GM19455 (cell line): ENCODE measurements at regions not wholly inside any gene's neighbourhood (a gene's known extent, or its start where the extent isn't known, plus 50 kb on each side); places are given as distances from the start of the nearest gene placed in this dataset.

ENCODE experiments used
- ATAC-seq: cut with Tn5 transposase; IDR thresholded peaks from one replicate; pipeline ENCODE4 v1.9.1; 2021; ENCODE audit not compliant: unreplicated experiment

- ATAC-seq: no peak
Observed at GRCh38 chr14:100638211-100638855, 51.1 kb upstream of the BEGAIN start.

GRCh38 chr14:100639280-100639679, 52.1 kb upstream of the BEGAIN start:
- no peak for ATAC-seq

GRCh38 chr14:100640471-100641273, 53.5 kb upstream of the BEGAIN start:
- ATAC-seq: peak; percentile 83

DNA sequence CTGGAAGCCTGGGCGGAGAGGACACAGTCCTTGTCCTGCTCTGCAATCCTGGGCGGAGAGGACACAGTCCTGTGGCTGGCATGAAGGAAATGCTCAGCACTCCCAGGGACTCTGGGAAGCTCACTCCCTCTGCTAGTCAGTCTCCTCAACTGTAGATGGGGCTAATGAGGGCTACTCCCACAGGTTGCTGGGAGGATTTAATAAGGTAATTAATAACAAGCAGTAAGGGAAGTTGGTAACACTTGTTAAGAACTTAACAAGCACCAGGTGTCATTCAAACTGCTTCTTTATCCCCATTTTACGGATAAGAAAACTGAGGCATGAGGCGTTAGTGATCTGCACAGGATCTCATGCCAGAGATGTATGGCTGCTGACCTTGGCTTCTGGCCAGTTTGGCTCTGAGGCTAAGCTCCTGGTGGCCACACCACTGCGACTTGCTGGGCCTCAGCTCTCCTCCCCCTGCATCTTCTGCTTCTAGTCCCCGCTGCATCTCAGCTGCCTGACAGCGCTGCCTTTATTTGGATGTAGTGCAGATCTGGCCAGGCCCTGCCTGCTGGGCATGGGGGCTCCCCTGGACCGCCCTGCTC, 54.1 kb upstream of the BEGAIN start:
- no peak for ATAC-seq

DNA sequence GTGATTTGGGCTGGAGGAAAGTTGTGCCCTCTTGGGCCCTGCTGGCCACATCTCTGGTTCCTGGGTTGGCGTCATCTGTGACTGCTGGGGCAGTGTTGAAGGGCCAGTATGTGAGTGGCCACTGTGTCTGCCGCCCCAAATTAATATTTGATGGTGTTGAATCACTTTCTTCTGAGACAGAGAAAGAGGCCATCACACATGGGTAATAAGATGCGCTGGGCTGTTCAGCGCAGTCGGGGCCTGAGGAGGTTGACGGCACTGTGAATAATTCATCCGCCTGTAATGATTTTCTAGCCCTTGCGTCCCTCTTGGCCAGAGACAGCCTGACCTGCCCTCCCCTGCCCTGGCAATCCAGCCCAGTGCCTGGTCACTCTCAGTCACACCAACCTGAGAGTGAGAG, 56.2 kb upstream of the BEGAIN start:
- no peak for ATAC-seq

GRCh38 chr14:100644383-100644782, 57.2 kb upstream of the BEGAIN start:
- ATAC-seq: no peak

GRCh38 chr14:100644784-100645183, 57.6 kb upstream of the BEGAIN start:
- no peak for ATAC-seq

DNA sequence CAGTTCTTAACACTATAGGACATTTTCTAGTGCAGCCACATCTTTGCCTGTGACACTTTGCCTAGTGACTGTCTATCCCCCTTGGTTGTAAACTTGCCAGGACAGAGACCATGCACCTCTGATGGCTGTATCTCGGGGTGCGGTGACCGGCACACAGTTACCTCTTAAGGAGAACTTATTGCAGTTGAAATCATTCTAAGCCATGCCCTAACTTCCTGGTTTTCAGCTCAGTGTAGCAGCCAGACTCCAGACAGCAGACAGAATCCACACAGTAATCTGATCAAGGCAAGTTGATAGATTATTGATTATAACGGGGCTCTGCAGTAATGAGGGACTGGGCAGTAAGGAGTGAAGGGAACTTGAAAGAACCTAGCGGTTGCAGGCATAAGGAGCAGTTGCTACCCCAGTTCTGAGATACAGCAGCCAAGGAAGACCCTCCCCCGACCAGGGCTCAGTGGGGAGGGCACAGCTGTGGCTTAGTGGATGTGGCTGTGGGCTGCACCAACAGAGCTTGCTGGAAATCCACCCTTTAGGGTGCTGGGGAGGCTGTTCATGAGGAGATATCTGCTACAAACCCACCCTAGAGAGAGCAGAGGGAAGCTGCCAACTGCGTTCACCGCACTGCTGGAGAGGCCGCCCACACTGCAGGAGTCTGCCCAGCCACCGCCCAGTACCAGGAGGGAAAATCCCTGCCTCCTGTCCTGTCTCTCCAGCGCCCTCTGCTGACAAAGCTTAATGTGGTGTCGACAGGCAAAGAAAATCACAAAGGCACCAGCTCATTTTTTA, 58.2 kb upstream of the BEGAIN start:
- peak; percentile 64 for ATAC-seq

DNA sequence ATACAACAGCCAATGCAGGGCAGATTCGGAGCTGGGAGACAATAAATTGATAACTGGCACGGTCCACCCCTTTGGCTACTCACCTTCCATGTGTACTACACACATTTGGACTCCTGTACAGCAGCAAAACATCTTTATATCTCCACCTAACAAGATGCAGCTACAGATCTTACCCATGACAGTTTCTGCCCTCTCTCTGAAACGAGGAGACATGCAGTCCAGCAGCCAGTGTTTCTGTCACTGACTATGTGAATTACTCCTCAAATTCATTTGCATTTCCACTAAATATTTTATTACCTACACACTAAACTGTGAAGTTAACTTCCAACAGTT, 58.7 kb upstream of the BEGAIN start:
- no peak for ATAC-seq

GRCh38 chr14:100648474-100649172, 61.4 kb upstream of the BEGAIN start:
- no peak for ATAC-seq

GRCh38 chr14:100649173-100649519, 61.9 kb upstream of the BEGAIN start:
- ATAC-seq: no peak

GRCh38 chr14:100651999-100652508, 64.8 kb upstream of the BEGAIN start:
- no peak for ATAC-seq

DNA sequence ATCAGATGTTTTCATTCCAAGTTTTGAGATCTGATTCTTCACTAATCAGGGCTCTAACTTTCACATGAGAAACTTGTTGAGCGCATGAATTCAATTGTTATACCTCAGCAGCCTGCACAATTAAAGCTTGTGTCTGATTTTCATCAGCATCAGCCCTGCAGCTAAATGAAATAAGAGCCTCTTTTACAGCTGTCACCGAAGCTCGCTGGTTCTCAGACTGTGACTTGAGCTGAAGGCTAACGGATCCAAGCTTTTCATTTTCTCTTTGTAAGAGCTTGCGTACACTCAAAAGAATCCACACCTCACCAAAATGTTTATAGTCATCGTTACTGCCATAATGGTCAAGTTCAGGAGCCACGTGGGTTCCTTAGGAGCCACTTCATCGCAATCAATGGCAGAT, 65.5 kb upstream of the BEGAIN start:
- no peak for ATAC-seq

DNA sequence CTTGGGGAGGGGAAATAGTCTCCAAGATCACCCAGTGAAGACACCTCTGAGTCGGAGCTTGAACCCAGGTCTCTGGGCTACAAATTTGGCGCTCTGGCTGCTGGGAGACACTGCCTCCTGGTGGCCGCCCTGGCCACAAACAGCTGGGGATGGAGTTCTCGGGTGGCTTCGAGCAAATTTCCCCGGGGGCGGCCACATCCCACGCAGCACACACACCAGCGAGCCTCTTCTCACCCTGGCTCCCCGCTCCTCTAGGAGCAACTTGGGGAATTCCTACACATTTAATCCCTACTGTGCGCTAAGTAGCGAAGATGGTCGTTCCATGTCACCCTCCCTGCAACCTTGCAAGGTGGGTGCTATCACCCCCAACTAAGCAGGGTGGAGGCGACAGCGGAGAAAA, 66.2 kb upstream of the BEGAIN start:
- ATAC-seq: no peak

DNA sequence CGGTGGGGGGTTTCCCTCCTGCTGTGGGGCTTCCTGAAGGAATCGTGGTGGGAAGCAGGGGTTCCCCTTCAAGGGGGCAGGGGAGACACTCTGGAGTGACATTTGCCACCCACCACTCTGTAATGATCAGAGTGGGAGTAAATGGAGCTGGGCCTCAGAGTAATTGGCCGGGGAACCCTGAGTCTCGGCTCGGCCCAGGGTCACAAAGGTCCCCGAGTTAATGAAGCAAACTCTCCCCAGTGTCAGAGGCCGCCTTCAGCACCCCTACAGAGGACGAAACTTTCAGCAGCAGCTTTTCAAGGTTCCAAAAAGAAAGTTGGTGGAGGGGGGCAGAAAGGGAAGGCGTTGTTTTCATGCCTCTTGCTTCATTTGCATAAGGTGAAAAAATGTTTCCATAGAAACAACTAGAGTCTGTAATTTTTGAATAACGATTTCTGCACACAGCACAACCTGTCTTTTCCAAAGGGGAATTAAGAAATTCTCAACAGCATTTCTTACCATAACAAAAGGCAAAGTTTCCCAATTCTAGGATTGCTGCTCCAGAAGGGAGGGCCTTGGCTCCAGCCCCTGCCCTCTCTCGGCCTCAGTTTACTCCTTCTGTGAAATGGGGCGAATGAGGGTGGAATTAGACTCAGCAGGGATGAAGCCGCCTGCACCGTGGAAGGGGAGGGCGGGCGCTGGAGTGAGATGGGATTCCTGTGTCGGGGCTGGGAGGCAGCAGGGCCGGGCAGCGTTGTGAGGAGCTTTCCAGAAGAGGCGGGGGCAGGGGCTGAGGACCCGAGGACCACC, 67.0 kb upstream of the BEGAIN start:
- no peak for ATAC-seq

- no peak for ATAC-seq
Observed at GRCh38 chr14:100654814-100655740, 67.9 kb upstream of the BEGAIN start.

DNA sequence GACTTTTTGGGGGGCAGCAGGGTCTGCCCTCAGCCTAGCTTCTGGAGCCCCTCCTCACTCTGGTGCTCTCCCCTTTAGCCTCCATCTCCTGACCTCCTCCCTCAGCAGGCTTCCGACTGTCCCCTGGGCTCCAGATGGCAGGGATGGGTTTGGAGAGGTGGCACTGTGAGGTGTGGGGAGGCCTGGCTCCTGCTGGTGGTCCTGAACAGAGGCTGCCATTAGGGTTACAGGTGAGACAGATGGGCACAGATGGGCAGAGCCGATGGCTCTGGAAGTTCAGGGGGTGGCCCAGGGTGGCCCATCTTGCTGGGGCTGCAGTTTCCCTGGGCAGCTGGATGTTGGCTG, 68.5 kb upstream of the BEGAIN start:
- ATAC-seq: no peak

DNA sequence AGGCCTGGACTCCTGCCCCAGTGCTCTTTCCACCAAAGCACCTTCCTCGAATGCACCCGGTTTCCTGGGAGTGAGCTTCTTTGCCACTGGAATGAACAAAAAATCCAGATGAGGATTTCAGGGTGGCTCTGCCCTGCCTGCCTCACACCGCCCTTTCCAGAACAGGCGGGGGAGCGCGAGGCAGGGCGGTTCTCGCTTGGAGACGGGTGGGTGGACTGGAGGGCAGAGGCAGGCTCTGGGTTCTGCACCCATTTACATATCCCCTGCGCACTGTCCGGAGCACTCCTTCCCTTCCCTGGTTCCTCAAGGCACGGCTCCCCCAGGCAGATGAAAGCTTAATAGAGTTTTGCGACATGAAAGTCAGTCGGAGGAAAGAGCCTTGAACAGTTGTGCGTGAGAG, 69.7 kb upstream of the DLK1 start:
- no peak for ATAC-seq

GRCh38 chr14:100657780-100658179, 68.9 kb upstream of the DLK1 start:
- ATAC-seq: no peak
